Activated CD8-positive, alpha-beta T cell treated with anti-CD3 and anti-CD28 coated beads, Interleukin-2, amount 10 ng/mL, durations not matched to agents 7 days and 5 days (primary cell): ENCODE measurements at regions not wholly inside any gene's neighbourhood (a gene's known extent, or its start where the extent isn't known, plus 50 kb on each side); places are given as distances from the start of the nearest gene placed in this dataset.
"Not testable (repeated sequence)": the region's sequence is repeated elsewhere in the genome, so short reads cannot be mapped to it uniquely, and the experiment has no call there.

ENCODE experiments used
- ATAC-seq: fragments of 150-1000 bp; cut with Tn5 transposase; one replicate; pipeline ENCODE4 v1.10.0; 2021; ENCODE audit warnings: moderate library complexity
- CTCF ChIA-PET: fragments of 350-600 bp; sonication (Branson Sonifier 250); formaldehyde crosslinking; loops from one replicate; lab custom pipeline; 2021; ENCODE audit warnings: antibody characterized with exemption; lab: Charles Lee
- POLR2A ChIA-PET: fragments of 350-600 bp; sonication (Branson Sonifier 250); formaldehyde crosslinking; loops from one replicate; lab custom pipeline; 2021; ENCODE audit warnings: antibody characterized with exemption; lab: Charles Lee
- DNase-seq: peaks from one replicate; pipeline ENCODE4 v3.0.0-alpha.2; 2020
- H3K27ac Mint-ChIP-seq: one replicate; pipeline ENCODE4 v1.8.0; 2021; ENCODE audit warnings: mild to moderate bottlenecking, mixed read lengths
- H3K27me3 Mint-ChIP-seq: one replicate; pipeline ENCODE4 v1.8.0; 2021; ENCODE audit warnings: low read depth, mixed read lengths
- H3K36me3 Mint-ChIP-seq: one replicate; pipeline ENCODE4 v1.8.0; 2021; ENCODE audit warnings: low read depth, mixed read lengths
- H3K4me1 Mint-ChIP-seq: one replicate; pipeline ENCODE4 v1.8.0; 2021; ENCODE audit warnings: low read depth, mixed read lengths
- H3K4me3 Mint-ChIP-seq: one replicate; pipeline ENCODE4 v1.8.0; 2021; ENCODE audit warnings: mild to moderate bottlenecking, mixed read lengths
- H3K9me3 Mint-ChIP-seq: one replicate; pipeline ENCODE4 v1.8.0; 2022; ENCODE audit warnings: mixed read lengths; ENCODE audit not compliant: insufficient read depth

DNA sequence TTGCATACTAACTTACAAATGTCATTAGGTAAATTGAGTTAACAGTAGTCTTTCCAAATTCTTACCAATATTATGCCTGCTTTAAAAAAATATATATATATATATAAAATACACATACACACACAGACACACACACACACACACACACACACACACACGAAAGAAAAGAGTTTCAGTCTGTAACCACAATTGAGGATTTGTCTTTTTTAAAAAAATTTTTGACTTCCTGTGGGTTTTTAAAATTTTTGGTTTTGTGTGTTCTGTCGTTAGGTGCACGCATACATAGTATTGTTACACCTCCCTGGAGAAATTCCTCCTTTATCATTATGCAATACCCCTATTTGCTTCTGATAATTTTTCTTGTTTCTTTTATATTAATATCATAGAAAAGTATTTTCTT is 129.3 kb upstream of the LRRC61 start:
- H3K36me3 Mint-ChIP-seq, H3K9me3 Mint-ChIP-seq, H3K4me3 Mint-ChIP-seq, CTCF ChIA-PET, H3K27ac Mint-ChIP-seq, POLR2A ChIA-PET, ATAC-seq: not testable (repeated sequence)
- Mint-ChIP-seq H3K27me3 (peaks cover 12% of the 10 kb centered on the region), H3K4me1 (peaks cover 12% of the 10 kb centered on the region)
- DNase-seq: peak; percentile 52
